ENCODE measurements at regions not wholly inside any gene's neighbourhood (a gene's known extent, or its start where the extent isn't known, plus 50 kb on each side); places are given as distances from the start of the nearest gene placed in this dataset.

GRCh38 chr16:35753559-35754390, 2294.4 kb downstream of the TP53TG3F start:
- ATAC-seq (ENCODE audit: insufficient number of reproducible peaks, low FRiP score, low read depth) (no peak), DNase-seq (ENCODE audit: low spot score) (no peak)
- Histone ChIP-seq H3K36me3 (no peaks in the 10 kb centered on the region), H3K4me3 (no peak overlapping the region), H3K4me1 (ENCODE audit: control insufficient read depth in 1 of 2, low read depth in 2 of 2) (no peaks in the 10 kb centered on the region), H3K27ac (no peak overlapping the region), H3K9me3 (no peaks in the 10 kb centered on the region), H3K27me3 (replicated peaks; ENCODE audit: insufficient read depth) (no peaks in the 10 kb centered on the region)
- TF ChIP-seq CTCF (IDR thresholded peaks at IDR 0.05) = no peak

GRCh38 chr16:35754391-35755369, 2295.3 kb downstream of the TP53TG3F start:
- Histone ChIP-seq H3K4me1 (ENCODE audit: control insufficient read depth in 1 of 2, low read depth in 2 of 2) (no peaks in the 10 kb centered on the region), H3K27me3 (replicated peaks; ENCODE audit: insufficient read depth) (no peaks in the 10 kb centered on the region), H3K27ac (no peak overlapping the region), H3K4me3 (no peak overlapping the region), H3K36me3 (no peaks in the 10 kb centered on the region), H3K9me3 (no peaks in the 10 kb centered on the region)
- DNase-seq (ENCODE audit: low spot score) (no peak), ATAC-seq (ENCODE audit: insufficient number of reproducible peaks, low FRiP score, low read depth) (no peak)
- no peak for TF ChIP-seq CTCF (IDR thresholded peaks at IDR 0.05)

- H3K36me3 ChIP-seq = no peaks in the 10 kb centered on the region
- TF ChIP-seq CTCF (IDR thresholded peaks at IDR 0.05) = no peak
- H3K4me1 ChIP-seq (ENCODE audit: control insufficient read depth in 1 of 2, low read depth in 2 of 2) = no peaks in the 10 kb centered on the region
- no peak overlapping the region for H3K27ac ChIP-seq
- no peaks in the 10 kb centered on the region for H3K27me3 ChIP-seq (replicated peaks; ENCODE audit: insufficient read depth)
- no peak overlapping the region for H3K4me3 ChIP-seq
- DNase-seq (ENCODE audit: low spot score) = no peak
- no peaks in the 10 kb centered on the region for H3K9me3 ChIP-seq
- no peak for ATAC-seq (ENCODE audit: insufficient number of reproducible peaks, low FRiP score, low read depth)
Observed at GRCh38 chr16:35788381-35788780, 2329.0 kb downstream of the TP53TG3F start.

- no peak for TF ChIP-seq CTCF (IDR thresholded peaks at IDR 0.05)
- ATAC-seq (ENCODE audit: insufficient number of reproducible peaks, low FRiP score, low read depth) = no peak
- no peaks in the 10 kb centered on the region for H3K9me3 ChIP-seq
Observed at GRCh38 chr16:35792516-35793285, 2333.3 kb downstream of the TP53TG3F start.

More at GRCh38 chr16:35792516-35793285, 2333.3 kb downstream of the TP53TG3F start:
- DNase-seq (ENCODE audit: low spot score) = no peak
- Histone ChIP-seq H3K36me3 (no peaks in the 10 kb centered on the region), H3K27ac (no peak overlapping the region), H3K27me3 (replicated peaks; ENCODE audit: insufficient read depth) (no peaks in the 10 kb centered on the region), H3K4me3 (no peak overlapping the region), H3K4me1 (ENCODE audit: control insufficient read depth in 1 of 2, low read depth in 2 of 2) (no peaks in the 10 kb centered on the region)

Measured in thoracic aorta (tissue), 2 donors.